ENCODE measurements at regions not wholly inside any gene's neighbourhood (a gene's known extent, or its start where the extent isn't known, plus 50 kb on each side); places are given as distances from the start of the nearest gene placed in this dataset.

GRCh38 chr3:102672305-102672704, 237.5 kb downstream of the ZPLD1 start:
- TF ChIP-seq POLR2A (IDR thresholded peaks at IDR 0.05; ENCODE audit: low read length) (no peak), GATA1 (IDR thresholded peaks at IDR 0.05; ENCODE audit: low read depth, low read length) (no peak)
